SK-N-SH treated with all-trans-retinoic acid at 6 μM for 48 hours (cell line): ENCODE measurements at regions not wholly inside any gene's neighbourhood (a gene's known extent, or its start where the extent isn't known, plus 50 kb on each side); places are given as distances from the start of the nearest gene placed in this dataset.

ENCODE experiments used
- TCF4 ChIP-seq: fragments of 250-450 bp; sonication (Bioruptor Pico); IDR thresholded peaks from 2 replicates; pipeline ENCODE4 v1.8.0; 2021; ENCODE audit warnings: mild to moderate bottlenecking, moderate library complexity, borderline replicate concordance
- TOX ChIP-seq: fragments of 250-450 bp; sonication (Bioruptor Pico); IDR thresholded peaks from 2 replicates; pipeline ENCODE4 v1.8.0; 2021; ENCODE audit warnings: mild to moderate bottlenecking, moderate library complexity, borderline replicate concordance
- ZNF70 ChIP-seq: fragments of 450-650 bp; formaldehyde crosslinking; IDR thresholded peaks from 2 replicates; pipeline ENCODE4 v1.5.0; 2020; ENCODE audit warnings: mild to moderate bottlenecking, moderate library complexity
- TF ChIP-seq, protein P1 (sequence below): fragments of 250-450 bp; sonication (Bioruptor Pico); IDR thresholded peaks from 2 replicates; pipeline ENCODE4 v1.8.0; 2021; ENCODE audit warnings: low read depth, mild to moderate bottlenecking, moderate library complexity, borderline replicate concordance

DNA sequence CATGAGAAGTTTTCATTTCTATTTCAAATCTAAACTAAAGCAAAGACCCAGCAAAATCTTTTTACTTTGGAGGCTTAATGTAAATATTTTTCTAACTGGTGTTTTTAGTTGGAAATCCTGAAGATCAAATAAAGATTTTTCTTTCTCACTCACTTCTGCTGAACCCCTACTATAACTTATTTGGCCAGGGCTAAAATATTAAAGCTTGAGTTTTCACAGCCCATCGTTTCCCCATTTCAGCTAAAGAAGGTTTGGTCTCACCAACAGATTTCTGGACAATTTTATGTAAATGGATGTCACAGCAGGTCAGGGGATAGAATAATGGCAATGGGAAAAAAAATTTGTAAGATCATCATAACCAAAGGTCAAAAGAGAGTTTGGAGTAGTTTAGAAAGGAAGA lies 92.7 kb upstream of the DCN start:
- TF ChIP-seq TOX (CRISPR knock-in tag) (no peak), ZNF70 (CRISPR knock-in tag) (no peak), TCF4 (CRISPR knock-in tag) (no peak)
- TF ChIP-seq, protein P1, sequence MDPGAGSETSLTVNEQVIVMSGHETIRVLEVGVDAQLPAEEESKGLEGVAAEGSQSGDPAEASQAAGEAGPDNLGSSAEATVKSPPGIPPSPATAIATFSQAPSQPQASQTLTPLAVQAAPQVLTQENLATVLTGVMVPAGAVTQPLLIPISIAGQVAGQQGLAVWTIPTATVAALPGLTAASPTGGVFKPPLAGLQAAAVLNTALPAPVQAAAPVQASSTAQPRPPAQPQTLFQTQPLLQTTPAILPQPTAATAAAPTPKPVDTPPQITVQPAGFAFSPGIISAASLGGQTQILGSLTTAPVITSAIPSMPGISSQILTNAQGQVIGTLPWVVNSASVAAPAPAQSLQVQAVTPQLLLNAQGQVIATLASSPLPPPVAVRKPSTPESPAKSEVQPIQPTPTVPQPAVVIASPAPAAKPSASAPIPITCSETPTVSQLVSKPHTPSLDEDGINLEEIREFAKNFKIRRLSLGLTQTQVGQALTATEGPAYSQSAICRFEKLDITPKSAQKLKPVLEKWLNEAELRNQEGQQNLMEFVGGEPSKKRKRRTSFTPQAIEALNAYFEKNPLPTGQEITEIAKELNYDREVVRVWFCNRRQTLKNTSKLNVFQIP, result no peak
